Stomach (tissue), 8 donors: ENCODE measurements at regions not wholly inside any gene's neighbourhood (a gene's known extent, or its start where the extent isn't known, plus 50 kb on each side); places are given as distances from the start of the nearest gene placed in this dataset.

Experiments
- DNase-seq, 2 donors: peaks; one replicate each; pipeline versions ENCODE4 v3.0.0 to v3.0.0-alpha.2; 2013 to 2019
- H3K27ac ChIP-seq, 5 donors: fragments of 200-600 bp in 4 of 5; sonication (generic) in 4 of 5; one replicate each; pipeline ENCODE4 v1.5.1; 2013 to 2019; ENCODE audit warnings: mild to moderate bottlenecking in 1 of 5, moderate library complexity in 1 of 5
- H3K27me3 ChIP-seq, 3 donors: fragments of 200-600 bp; sonication (generic); one replicate each; pipeline ENCODE4 v1.5.1; 2017 to 2019; ENCODE audit warnings: mixed run types in 1 of 3
- H3K36me3 ChIP-seq, 4 donors: fragments of 200-600 bp; sonication (generic); 1 replicate in 3 of 4; 2 replicates in 1 of 4; pipeline ENCODE4 v1.5.1; 2016 to 2019
- H3K4me1 ChIP-seq, 4 donors: fragments of 200-600 bp; sonication (generic); one replicate each; pipeline ENCODE4 v1.5.1; 2016 to 2019
- H3K4me3 ChIP-seq, 4 donors: fragments of 200-600 bp; sonication (generic) in 3 of 4; one replicate each; pipeline ENCODE4 v1.5.1; 2016 to 2019; ENCODE audit warnings: mild to moderate bottlenecking in 1 of 4
- H3K9me3 ChIP-seq, 4 donors: fragments of 200-600 bp; sonication (generic); one replicate each; pipeline ENCODE4 v1.5.1; 2016 to 2019
- CTCF ChIP-seq, 7 experiments: fragments of 450-650 bp in 4 of 7; fragments of 200-600 bp in 3 of 7; sonication (generic) in 3 of 7; IDR thresholded peaks; one replicate each; pipeline ENCODE4 v1.5.1; 2016 to 2019; ENCODE audit warnings: antibody characterized with exemption in 7 of 7, control low read depth in 2 of 7, mild to moderate bottlenecking in 1 of 7
- EP300 ChIP-seq: sonication (generic); formaldehyde crosslinking; IDR thresholded peaks from one replicate; pipeline ENCODE4 v1.6.1; 2017; ENCODE audit warnings: antibody characterized with exemption
- POLR2A ChIP-seq, 4 donors: fragments of 450-650 bp; IDR thresholded peaks; one replicate each; pipeline ENCODE4 v1.6.1; 2016; ENCODE audit warnings: antibody characterized with exemption in 4 of 4, control low read depth in 2 of 4, mild to moderate bottlenecking in 1 of 4, moderate library complexity in 1 of 4
- POLR2AphosphoS5 ChIP-seq, 3 donors: sonication (generic); formaldehyde crosslinking; IDR thresholded peaks; one replicate each; pipeline ENCODE4 v1.6.1; 2016; ENCODE audit warnings: antibody characterized with exemption in 3 of 3
- WGBS, 5 donors: extraction: QIAGEN DNeasy Blood & Tissue Kit in 3 of 5; methylation state at CpG; one replicate each; pipeline versions ENCODE4 v1.1.5 to v1.1.7; 2013 to 2018; 5-methylcytosine and 5-hydroxymethylcytosine counted together
- intact Hi-C: fragments of 100-400 bp; cut with DNase I; formaldehyde crosslinking; loops from one replicate; pipeline ENCODE4 v1.15.1; 2023; ENCODE audit warnings: low total_unique reads
- donor health status: healthy with polysubstance abuse.
- donor health status: Bipolar disorder and iron deficiency.
- donor health status: healthy.

GRCh38 chr22:22171357-22172218, 73.0 kb upstream of the VPREB1 start:
- no peak overlapping the region for H3K27ac ChIP-seq
- no peaks in the 10 kb centered on the region for H3K9me3 ChIP-seq

GRCh38 chr22:22169923-22170322, 74.7 kb upstream of the VPREB1 start:
- TF ChIP-seq EP300 (no peak), POLR2A (IDR thresholded peaks at IDR 0.05) (no peak), POLR2AphosphoS5 (IDR thresholded peaks at IDR 0.05) (no peak), CTCF (IDR thresholded peaks at IDR 0.05) (no peak)
- Histone ChIP-seq H3K27me3 (peaks cover 0 to 43% (median 0%) of the 10 kb centered on the region in 3 donors), H3K27ac (no peak overlapping the region), H3K4me3 (no peak overlapping the region), H3K4me1 (peaks cover 0 to 9% (median 3%) of the 10 kb centered on the region in 4 donors), H3K36me3 (no peaks in the 10 kb centered on the region), H3K9me3 (no peaks in the 10 kb centered on the region)
- DNase-seq = no peak
- intact Hi-C loops = no loop called here
- WGBS, 5 donors = 18 to 49% (median 31%) methylated on average over 1 of the region's 1 CpG

More at GRCh38 chr22:22171357-22172218, 73.0 kb upstream of the VPREB1 start:
- no peaks in the 10 kb centered on the region for H3K36me3 ChIP-seq
- no peak for DNase-seq
- intact Hi-C loops = no loop called here
- 32 to 45% (median 38%) methylated on average over 6 of the region's 6 CpGs for WGBS, 5 donors
- no peak for TF ChIP-seq CTCF (IDR thresholded peaks at IDR 0.05)
- TF ChIP-seq POLR2AphosphoS5 (IDR thresholded peaks at IDR 0.05) = no peak
- no peak for TF ChIP-seq POLR2A (IDR thresholded peaks at IDR 0.05)
- TF ChIP-seq EP300 = no peak
- peaks cover 0 to 9% (median 3%) of the 10 kb centered on the region in 4 donors for H3K4me1 ChIP-seq
- no peak overlapping the region for H3K4me3 ChIP-seq
- H3K27me3 ChIP-seq = peaks cover 0 to 29% (median 0%) of the 10 kb centered on the region in 3 donors

- Histone ChIP-seq H3K36me3 (no peaks in the 10 kb centered on the region), H3K27me3 (peaks cover 0 to 50% (median 0%) of the 10 kb centered on the region in 3 donors), H3K4me3 (no peak overlapping the region), H3K9me3 (no peaks in the 10 kb centered on the region), H3K27ac (peak overlapping the region in 1 of 5 donors; percentile 17), H3K4me1 (peaks cover 0 to 9% (median 3%) of the 10 kb centered on the region in 4 donors)
- TF ChIP-seq POLR2A (IDR thresholded peaks at IDR 0.05) (no peak), POLR2AphosphoS5 (IDR thresholded peaks at IDR 0.05) (no peak), EP300 (no peak), CTCF (IDR thresholded peaks at IDR 0.05) (no peak)
- intact Hi-C loops = no loop called here
- WGBS, 5 donors = 58 to 65% (median 61%) methylated on average over 9 of the region's 9 CpGs
- no peak for DNase-seq
Observed at GRCh38 chr22:22168941-22169867, 75.4 kb upstream of the VPREB1 start.
